Spleen (tissue), 7 donors: ENCODE measurements at regions not wholly inside any gene's neighbourhood (a gene's known extent, or its start where the extent isn't known, plus 50 kb on each side); places are given as distances from the start of the nearest gene placed in this dataset.

ENCODE experiments used
- POLR2A ChIP-seq, 3 donors: fragments of 450-650 bp; IDR thresholded peaks; one replicate each; pipeline ENCODE4 v1.5.1; 2017; ENCODE audit warnings: antibody characterized with exemption in 3 of 3, mild to moderate bottlenecking in 1 of 3
- TF ChIP-seq, protein P1 (sequence below), 11 experiments: fragments of 200-600 bp in 7 of 11; fragments of 450-650 bp in 4 of 11; sonication (generic) in 4 of 11; IDR thresholded peaks in 8 of 11; conservative IDR thresholded peaks in 3 of 11; 1 replicate in 7 of 11; 2 replicates in 4 of 11; pipeline versions ENCODE4 v1.4.0 to v1.8.0; 2016 to 2021; ENCODE audit warnings: antibody characterized with exemption in 11 of 11, inconsistent platforms in 4 of 11, mild to moderate bottlenecking in 1 of 11
- donor health status: DM: no; HTN: no; CAD: no; lungs with moderate emphysema.
- donor health status: DM: no; HTN: no; CAD: no.
- donor health status: DM: no; HTN: no; CAD: no.

DNA sequence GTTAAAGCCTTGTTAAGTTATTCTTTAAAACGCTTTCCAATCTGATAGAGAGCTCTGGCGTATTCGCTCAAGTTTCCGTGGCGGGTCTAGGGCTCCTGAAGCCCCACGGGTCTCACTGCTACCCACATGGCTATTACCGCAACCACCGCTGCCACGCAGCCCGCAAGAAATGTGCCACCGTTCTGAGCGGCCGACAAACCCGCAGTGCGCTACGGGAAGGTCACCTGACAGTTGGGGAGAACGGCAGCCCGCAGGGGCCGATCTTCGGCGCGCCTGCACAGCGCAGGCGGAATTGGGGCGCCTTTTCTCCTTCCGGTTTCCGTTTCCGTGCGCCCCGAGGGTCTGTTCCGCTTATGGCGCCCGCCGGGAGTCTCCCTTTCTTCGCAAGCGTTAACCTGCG, 76.6 kb upstream of the SNRPN start:
- TF ChIP-seq, protein P1, sequence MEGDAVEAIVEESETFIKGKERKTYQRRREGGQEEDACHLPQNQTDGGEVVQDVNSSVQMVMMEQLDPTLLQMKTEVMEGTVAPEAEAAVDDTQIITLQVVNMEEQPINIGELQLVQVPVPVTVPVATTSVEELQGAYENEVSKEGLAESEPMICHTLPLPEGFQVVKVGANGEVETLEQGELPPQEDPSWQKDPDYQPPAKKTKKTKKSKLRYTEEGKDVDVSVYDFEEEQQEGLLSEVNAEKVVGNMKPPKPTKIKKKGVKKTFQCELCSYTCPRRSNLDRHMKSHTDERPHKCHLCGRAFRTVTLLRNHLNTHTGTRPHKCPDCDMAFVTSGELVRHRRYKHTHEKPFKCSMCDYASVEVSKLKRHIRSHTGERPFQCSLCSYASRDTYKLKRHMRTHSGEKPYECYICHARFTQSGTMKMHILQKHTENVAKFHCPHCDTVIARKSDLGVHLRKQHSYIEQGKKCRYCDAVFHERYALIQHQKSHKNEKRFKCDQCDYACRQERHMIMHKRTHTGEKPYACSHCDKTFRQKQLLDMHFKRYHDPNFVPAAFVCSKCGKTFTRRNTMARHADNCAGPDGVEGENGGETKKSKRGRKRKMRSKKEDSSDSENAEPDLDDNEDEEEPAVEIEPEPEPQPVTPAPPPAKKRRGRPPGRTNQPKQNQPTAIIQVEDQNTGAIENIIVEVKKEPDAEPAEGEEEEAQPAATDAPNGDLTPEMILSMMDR (IDR thresholded peaks at IDR 0.05 in 8 of 11, conservative IDR thresholded peaks at IDR 0.05 in 3 of 11), result no peak
- no peak for TF ChIP-seq POLR2A (IDR thresholded peaks at IDR 0.05)
